Gastroesophageal sphincter (tissue), 3 donors: ENCODE measurements at regions not wholly inside any gene's neighbourhood (a gene's known extent, or its start where the extent isn't known, plus 50 kb on each side); places are given as distances from the start of the nearest gene placed in this dataset.

Source experiments
- EP300 ChIP-seq: sonication (generic); formaldehyde crosslinking; IDR thresholded peaks from one replicate; pipeline ENCODE4 v1.6.1; 2017; ENCODE audit warnings: antibody characterized with exemption, mild to moderate bottlenecking
- POLR2A ChIP-seq, 2 donors: fragments of 450-650 bp; IDR thresholded peaks; one replicate each; pipeline ENCODE4 v1.6.1; 2017; ENCODE audit warnings: antibody characterized with exemption in 2 of 2, mild to moderate bottlenecking in 2 of 2, moderate library complexity in 1 of 2
- POLR2AphosphoS5 ChIP-seq: sonication (generic); formaldehyde crosslinking; IDR thresholded peaks from one replicate; pipeline ENCODE4 v1.6.1; 2017; ENCODE audit warnings: antibody characterized with exemption
- TF ChIP-seq, protein P1 (sequence below), 4 experiments: fragments of 200-600 bp in 2 of 4; fragments of 450-650 bp in 2 of 4; sonication (generic) in 1 of 4; IDR thresholded peaks; one replicate each; pipeline ENCODE4 v1.5.1; 2017 to 2019; ENCODE audit warnings: antibody characterized with exemption in 4 of 4, mild to moderate bottlenecking in 2 of 4, moderate library complexity in 2 of 4

DNA sequence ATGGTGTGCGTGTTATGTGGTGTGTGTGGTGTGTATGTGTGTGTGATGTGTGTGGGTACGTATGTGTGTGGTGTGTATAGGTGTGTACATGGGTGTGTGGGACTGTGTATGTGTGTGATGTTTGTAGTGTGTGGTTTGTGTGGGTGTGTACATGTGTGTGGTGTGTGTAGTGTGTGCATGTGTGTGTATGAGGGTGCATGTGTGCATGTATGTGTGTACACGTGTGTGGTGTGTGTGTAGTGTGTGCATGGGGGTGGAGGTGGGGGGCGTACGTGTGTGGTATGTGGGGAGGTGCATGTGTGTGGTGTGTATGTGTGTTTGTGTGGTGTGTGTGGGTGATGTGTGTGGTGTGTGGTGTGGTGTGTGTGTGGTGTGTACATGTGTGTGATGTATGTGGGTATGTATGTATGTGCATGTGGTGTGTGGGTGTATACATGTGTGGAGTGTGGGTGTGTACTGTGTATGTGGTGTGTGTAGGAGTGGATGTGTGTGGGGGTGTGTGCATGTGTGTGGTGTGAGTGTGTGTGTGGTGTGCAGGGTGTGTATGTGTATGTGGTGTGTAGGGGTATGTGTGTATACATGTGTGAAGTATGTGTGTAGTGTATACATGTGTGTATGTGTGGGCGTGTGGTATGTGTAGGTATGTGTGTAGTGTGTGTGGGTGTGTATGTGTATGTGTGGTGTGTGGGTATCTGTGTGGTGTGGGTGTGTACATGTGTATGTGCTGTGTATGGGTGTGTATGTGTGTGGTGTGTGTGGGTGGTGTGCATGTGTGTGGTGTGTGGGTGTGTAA lies 119.8 kb upstream of the GSC start:
- TF ChIP-seq, protein P1, sequence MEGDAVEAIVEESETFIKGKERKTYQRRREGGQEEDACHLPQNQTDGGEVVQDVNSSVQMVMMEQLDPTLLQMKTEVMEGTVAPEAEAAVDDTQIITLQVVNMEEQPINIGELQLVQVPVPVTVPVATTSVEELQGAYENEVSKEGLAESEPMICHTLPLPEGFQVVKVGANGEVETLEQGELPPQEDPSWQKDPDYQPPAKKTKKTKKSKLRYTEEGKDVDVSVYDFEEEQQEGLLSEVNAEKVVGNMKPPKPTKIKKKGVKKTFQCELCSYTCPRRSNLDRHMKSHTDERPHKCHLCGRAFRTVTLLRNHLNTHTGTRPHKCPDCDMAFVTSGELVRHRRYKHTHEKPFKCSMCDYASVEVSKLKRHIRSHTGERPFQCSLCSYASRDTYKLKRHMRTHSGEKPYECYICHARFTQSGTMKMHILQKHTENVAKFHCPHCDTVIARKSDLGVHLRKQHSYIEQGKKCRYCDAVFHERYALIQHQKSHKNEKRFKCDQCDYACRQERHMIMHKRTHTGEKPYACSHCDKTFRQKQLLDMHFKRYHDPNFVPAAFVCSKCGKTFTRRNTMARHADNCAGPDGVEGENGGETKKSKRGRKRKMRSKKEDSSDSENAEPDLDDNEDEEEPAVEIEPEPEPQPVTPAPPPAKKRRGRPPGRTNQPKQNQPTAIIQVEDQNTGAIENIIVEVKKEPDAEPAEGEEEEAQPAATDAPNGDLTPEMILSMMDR (IDR thresholded peaks at IDR 0.05) = no peak
- no peak for TF ChIP-seq POLR2A (IDR thresholded peaks at IDR 0.05)
- TF ChIP-seq POLR2AphosphoS5 = no peak
- TF ChIP-seq EP300 = no peak
